Activated CD4-positive, alpha-beta T cell treated with anti-CD3 and anti-CD28 coated beads, Interleukin-2, amount 10 ng/mL, durations not matched to agents 7 days and 5 days (primary cell): ENCODE measurements at regions not wholly inside any gene's neighbourhood (a gene's known extent, or its start where the extent isn't known, plus 50 kb on each side); places are given as distances from the start of the nearest gene placed in this dataset.
"Not testable (repeated sequence)": the region's sequence is repeated elsewhere in the genome, so short reads cannot be mapped to it uniquely, and the experiment has no call there.

Source experiments
- CTCF ChIA-PET: fragments of 350-600 bp; sonication (Branson Sonifier 250); formaldehyde crosslinking; loops from one replicate; lab custom pipeline; 2021; ENCODE audit warnings: antibody characterized with exemption; lab: Charles Lee
- POLR2A ChIA-PET: fragments of 350-600 bp; sonication (Branson Sonifier 250); formaldehyde crosslinking; loops from one replicate; lab custom pipeline; 2021; ENCODE audit warnings: antibody characterized with exemption; lab: Charles Lee
- DNase-seq: peaks from one replicate; pipeline ENCODE4 v3.0.0-alpha.2; 2020
- H3K27ac Mint-ChIP-seq: one replicate; pipeline ENCODE4 v1.8.0; 2021; ENCODE audit warnings: mild to moderate bottlenecking, moderate library complexity, mixed read lengths
- H3K27me3 Mint-ChIP-seq: one replicate; pipeline ENCODE4 v1.8.0; 2021; ENCODE audit warnings: mixed read lengths
- H3K36me3 Mint-ChIP-seq: one replicate; pipeline ENCODE4 v1.8.0; 2021; ENCODE audit warnings: low read depth, mixed read lengths
- H3K4me1 Mint-ChIP-seq: one replicate; pipeline ENCODE4 v1.8.0; 2021; ENCODE audit warnings: mixed read lengths
- H3K4me3 Mint-ChIP-seq: one replicate; pipeline ENCODE4 v1.8.0; 2021; ENCODE audit warnings: mild to moderate bottlenecking, moderate library complexity, mixed read lengths
- H3K9me3 Mint-ChIP-seq: one replicate; pipeline ENCODE4 v1.8.0; 2021; ENCODE audit warnings: mixed read lengths

GRCh38 chrX:34491126-34491525, 166.0 kb downstream of the TMEM47 start:
- Mint-ChIP-seq H3K36me3 (no peaks in the 10 kb centered on the region), H3K4me1 (no peaks in the 10 kb centered on the region), H3K27me3 (no peaks in the 10 kb centered on the region), H3K9me3 (no peaks in the 10 kb centered on the region), H3K4me3 (no peak overlapping the region), H3K27ac (no peak overlapping the region)
- ChIA-PET CTCF (no interaction called here), POLR2A (no interaction called here)
- DNase-seq: no peak

GRCh38 chrX:34487364-34487763, 169.7 kb downstream of the TMEM47 start:
- no peaks in the 10 kb centered on the region for H3K27me3 Mint-ChIP-seq
- no peak overlapping the region for H3K27ac Mint-ChIP-seq

GRCh38 chrX:34483980-34484379, 173.1 kb downstream of the TMEM47 start:
- no peaks in the 10 kb centered on the region for H3K4me1 Mint-ChIP-seq
- H3K9me3 Mint-ChIP-seq: peaks cover 2% of the 10 kb centered on the region
- no peak overlapping the region for H3K27ac Mint-ChIP-seq
- POLR2A ChIA-PET: no interaction called here
- H3K36me3 Mint-ChIP-seq: no peaks in the 10 kb centered on the region
- no peaks in the 10 kb centered on the region for H3K27me3 Mint-ChIP-seq
- CTCF ChIA-PET: no interaction called here
- DNase-seq: no peak
- no peak overlapping the region for H3K4me3 Mint-ChIP-seq

More at GRCh38 chrX:34487364-34487763, 169.7 kb downstream of the TMEM47 start:
- POLR2A ChIA-PET: no interaction called here
- DNase-seq: no peak
- Mint-ChIP-seq H3K36me3 (no peaks in the 10 kb centered on the region), H3K9me3 (peaks cover 2% of the 10 kb centered on the region), H3K4me3 (no peak overlapping the region), H3K4me1 (no peaks in the 10 kb centered on the region)
- CTCF ChIA-PET: no interaction called here

GRCh38 chrX:34470507-34470906, 186.6 kb downstream of the TMEM47 start:
- no peak for DNase-seq
- POLR2A ChIA-PET: no interaction called here
- Mint-ChIP-seq H3K4me1 (no peaks in the 10 kb centered on the region), H3K27ac (no peak overlapping the region), H3K36me3 (no peaks in the 10 kb centered on the region), H3K9me3 (peaks cover 2% of the 10 kb centered on the region), H3K4me3 (no peak overlapping the region), H3K27me3 (no peaks in the 10 kb centered on the region)
- CTCF ChIA-PET: no interaction called here

GRCh38 chrX:34467437-34467836, 189.6 kb downstream of the TMEM47 start:
- POLR2A ChIA-PET: no interaction called here
- CTCF ChIA-PET: no interaction called here
- no peak overlapping the region for H3K27ac Mint-ChIP-seq
- no peak overlapping the region for H3K4me3 Mint-ChIP-seq
- no peaks in the 10 kb centered on the region for H3K36me3 Mint-ChIP-seq
- H3K27me3 Mint-ChIP-seq: no peaks in the 10 kb centered on the region
- DNase-seq: no peak
- H3K4me1 Mint-ChIP-seq: no peaks in the 10 kb centered on the region
- peaks cover 2% of the 10 kb centered on the region for H3K9me3 Mint-ChIP-seq

GRCh38 chrX:34463220-34463619, 193.9 kb downstream of the TMEM47 start:
- H3K27ac Mint-ChIP-seq, H3K9me3 Mint-ChIP-seq, H3K4me1 Mint-ChIP-seq, H3K4me3 Mint-ChIP-seq, CTCF ChIA-PET, DNase-seq, POLR2A ChIA-PET, H3K36me3 Mint-ChIP-seq, H3K27me3 Mint-ChIP-seq: not testable (repeated sequence)

GRCh38 chrX:34457850-34458249, 199.2 kb downstream of the TMEM47 start:
- H3K4me3 Mint-ChIP-seq, H3K27ac Mint-ChIP-seq, H3K9me3 Mint-ChIP-seq, POLR2A ChIA-PET, H3K36me3 Mint-ChIP-seq, DNase-seq, CTCF ChIA-PET, H3K4me1 Mint-ChIP-seq, H3K27me3 Mint-ChIP-seq: not testable (repeated sequence)

GRCh38 chrX:34437586-34437985, 219.5 kb downstream of the TMEM47 start:
- no peak for DNase-seq
- Mint-ChIP-seq H3K9me3 (peaks cover 4% of the 10 kb centered on the region), H3K27me3 (no peaks in the 10 kb centered on the region), H3K27ac (no peak overlapping the region), H3K36me3 (no peaks in the 10 kb centered on the region), H3K4me1 (no peaks in the 10 kb centered on the region), H3K4me3 (no peak overlapping the region)
- ChIA-PET CTCF (no interaction called here), POLR2A (no interaction called here)

GRCh38 chrX:34426334-34426733, 230.8 kb downstream of the TMEM47 start:
- no peaks in the 10 kb centered on the region for H3K27me3 Mint-ChIP-seq
- CTCF ChIA-PET: no interaction called here
- no peak for DNase-seq

GRCh38 chrX:34406580-34406979, 250.5 kb downstream of the TMEM47 start:
- ChIA-PET POLR2A (no interaction called here), CTCF (interaction anchor here (0.7 kb wide), 1 partner anchor 983 kb away, joined by 3 read pairs; no protein-coding TSS in a partner anchor)
- no peaks in the 10 kb centered on the region for H3K36me3 Mint-ChIP-seq
- no peaks in the 10 kb centered on the region for H3K27me3 Mint-ChIP-seq
- no peak overlapping the region for H3K27ac Mint-ChIP-seq
- H3K4me3 Mint-ChIP-seq: no peak overlapping the region
- no peak for DNase-seq
- H3K4me1 Mint-ChIP-seq: no peaks in the 10 kb centered on the region
- H3K9me3 Mint-ChIP-seq: no peaks in the 10 kb centered on the region

More at GRCh38 chrX:34426334-34426733, 230.8 kb downstream of the TMEM47 start:
- Mint-ChIP-seq H3K4me1 (no peaks in the 10 kb centered on the region), H3K4me3 (no peak overlapping the region), H3K36me3 (no peaks in the 10 kb centered on the region), H3K9me3 (peaks cover 13% of the 10 kb centered on the region), H3K27ac (no peak overlapping the region)
- POLR2A ChIA-PET: no interaction called here

- ChIA-PET CTCF (no interaction called here), POLR2A (no interaction called here)
- no peak overlapping the region for H3K27ac Mint-ChIP-seq
- DNase-seq: no peak
- H3K4me1 Mint-ChIP-seq: no peaks in the 10 kb centered on the region
- no peaks in the 10 kb centered on the region for H3K9me3 Mint-ChIP-seq
- no peak overlapping the region for H3K4me3 Mint-ChIP-seq
- no peaks in the 10 kb centered on the region for H3K36me3 Mint-ChIP-seq
- no peaks in the 10 kb centered on the region for H3K27me3 Mint-ChIP-seq
These were observed 252.6 kb downstream of the TMEM47 start for GRCh38 chrX:34404386-34405070.

- H3K27me3 Mint-ChIP-seq: no peaks in the 10 kb centered on the region
- no peak overlapping the region for H3K4me3 Mint-ChIP-seq
- H3K9me3 Mint-ChIP-seq: no peaks in the 10 kb centered on the region
- no peak for DNase-seq
- H3K36me3 Mint-ChIP-seq: no peaks in the 10 kb centered on the region
- no peak overlapping the region for H3K27ac Mint-ChIP-seq
- CTCF ChIA-PET: no interaction called here
- POLR2A ChIA-PET: no interaction called here
- no peaks in the 10 kb centered on the region for H3K4me1 Mint-ChIP-seq
These were observed 255.7 kb downstream of the TMEM47 start for GRCh38 chrX:34401411-34401810.

GRCh38 chrX:34382416-34382815, 250.3 kb upstream of the FAM47A start:
- ChIA-PET POLR2A (no interaction called here), CTCF (no interaction called here)
- no peaks in the 10 kb centered on the region for H3K9me3 Mint-ChIP-seq
- no peaks in the 10 kb centered on the region for H3K27me3 Mint-ChIP-seq
- no peaks in the 10 kb centered on the region for H3K4me1 Mint-ChIP-seq
- no peak overlapping the region for H3K4me3 Mint-ChIP-seq
- no peaks in the 10 kb centered on the region for H3K36me3 Mint-ChIP-seq
- H3K27ac Mint-ChIP-seq: no peak overlapping the region
- DNase-seq: no peak

GRCh38 chrX:34381241-34381640, 249.1 kb upstream of the FAM47A start:
- Mint-ChIP-seq H3K4me3 (no peak overlapping the region), H3K4me1 (no peaks in the 10 kb centered on the region)
- CTCF ChIA-PET: no interaction called here

More at GRCh38 chrX:34381241-34381640, 249.1 kb upstream of the FAM47A start:
- no peak for DNase-seq
- Mint-ChIP-seq H3K27me3 (no peaks in the 10 kb centered on the region), H3K36me3 (no peaks in the 10 kb centered on the region), H3K27ac (no peak overlapping the region), H3K9me3 (no peaks in the 10 kb centered on the region)
- POLR2A ChIA-PET: no interaction called here
